HT-29 (cell line): ENCODE measurements at regions not wholly inside any gene's neighbourhood (a gene's known extent, or its start where the extent isn't known, plus 50 kb on each side); places are given as distances from the start of the nearest gene placed in this dataset.

Experiments used
- DNase-seq: peaks from one replicate; pipeline ENCODE4 v3.0.0-alpha.2; 2015; ENCODE audit warnings: low spot score

DNA sequence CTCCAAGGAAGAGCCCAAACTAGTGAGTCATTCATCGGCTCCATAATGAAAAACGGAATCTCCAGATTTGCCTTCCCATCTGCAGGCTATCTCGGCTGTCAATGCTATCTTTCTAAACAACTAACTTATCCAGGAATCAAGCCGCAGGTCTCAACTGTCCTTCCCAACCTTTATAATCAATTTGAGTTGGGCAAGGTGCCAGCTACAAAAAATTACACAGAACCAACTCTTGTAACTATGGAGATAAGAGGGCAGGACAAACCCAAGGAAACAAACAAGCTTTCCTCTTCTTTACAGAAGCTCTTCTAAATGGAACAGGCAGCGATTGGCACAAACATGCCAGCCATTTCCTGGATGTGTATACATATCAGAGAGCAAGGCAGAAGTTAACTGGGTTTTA is 61.2 kb upstream of the RAI2 start:
- DNase-seq, result peak; percentile 16

DNA sequence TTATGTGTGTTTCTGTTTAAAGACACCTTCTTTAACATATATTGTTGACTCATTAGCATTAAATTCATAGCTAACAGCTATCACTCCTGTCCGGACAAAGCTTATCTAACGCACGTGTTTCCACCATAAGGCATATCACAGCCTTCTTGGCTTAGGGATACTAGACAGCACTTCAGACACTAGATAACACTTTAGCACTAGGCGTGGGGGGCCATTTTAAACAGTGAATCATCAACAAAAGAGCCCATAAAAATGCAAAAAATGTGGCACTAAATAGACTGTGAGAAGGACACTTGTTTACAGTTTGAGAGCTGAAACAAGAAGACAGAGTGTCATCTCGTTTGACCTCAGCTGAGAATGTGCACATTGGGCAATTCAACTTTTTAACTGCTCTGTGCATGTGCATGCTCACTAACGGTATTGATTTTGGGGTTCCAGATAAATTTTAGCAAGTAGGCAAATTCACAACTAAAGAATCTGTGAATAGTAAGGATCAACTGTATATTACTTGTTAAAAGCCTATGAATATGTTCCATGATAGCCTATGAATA is 58.9 kb upstream of the RAI2 start:
- DNase-seq, result no peak

DNA sequence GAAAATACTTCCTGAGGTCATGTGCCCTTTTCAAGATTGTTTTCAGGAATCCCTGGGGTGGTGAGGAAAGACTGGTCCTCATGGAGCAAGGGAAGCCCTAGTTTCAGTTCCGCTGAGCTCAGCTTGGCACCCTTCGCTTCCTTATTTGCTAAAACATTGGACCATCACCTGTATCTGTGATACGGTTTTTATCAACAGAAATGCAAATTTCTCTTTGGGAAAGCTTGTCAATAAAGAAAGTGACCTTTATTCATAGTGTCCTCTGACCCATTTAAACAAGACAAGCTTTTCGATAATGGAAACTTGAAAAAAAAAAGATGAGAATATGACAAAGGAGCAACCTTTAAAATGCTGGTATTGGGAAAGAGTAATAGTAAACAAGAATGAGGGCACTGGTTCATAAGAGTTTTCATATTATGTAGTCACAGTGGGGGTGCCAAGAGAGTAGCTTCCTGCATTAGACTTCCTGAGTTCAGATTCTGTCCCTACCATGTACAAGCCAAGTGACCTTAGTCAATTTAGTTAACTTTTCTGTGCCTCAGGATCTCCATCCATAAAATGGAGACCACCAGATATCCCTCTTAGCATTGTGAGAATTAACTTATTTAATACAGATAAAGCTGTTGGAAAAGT is 57.0 kb upstream of the RAI2 start:
- DNase-seq, result no peak

DNA sequence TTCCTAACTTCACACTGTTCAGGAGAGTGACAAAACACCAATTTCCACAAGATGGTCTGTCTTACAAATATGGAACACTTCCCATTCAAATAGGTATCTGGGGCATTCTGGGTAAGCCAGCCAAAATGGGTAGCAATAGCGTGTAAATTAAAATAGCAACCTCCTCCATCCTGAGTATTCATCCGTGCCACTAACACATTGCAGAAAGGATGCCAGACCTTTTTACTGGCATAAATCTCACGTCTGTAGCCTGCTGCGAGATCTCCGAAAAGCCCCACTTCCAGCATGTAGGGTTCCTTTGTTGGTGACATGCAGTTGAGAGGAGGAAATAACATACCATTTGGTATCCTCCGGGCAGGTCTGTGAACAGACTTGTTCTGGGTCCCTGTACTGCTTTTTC is 52.7 kb upstream of the RAI2 start:
- no peak for DNase-seq
